ENCODE measurements at regions not wholly inside any gene's neighbourhood (a gene's known extent, or its start where the extent isn't known, plus 50 kb on each side); places are given as distances from the start of the nearest gene placed in this dataset.

- TF ChIP-seq CTCF (IDR thresholded peaks at IDR 0.05; ENCODE audit: unreplicated experiment) = no peak
- Mint-ChIP-seq H3K4me3 (ENCODE audit: low read depth, unreplicated experiment) (no peak overlapping the region), H3K27me3 (ENCODE audit: unreplicated experiment) (no peaks in the 10 kb centered on the region), H3K4me1 (ENCODE audit: low read depth, unreplicated experiment) (no peaks in the 10 kb centered on the region), H3K27ac (ENCODE audit: unreplicated experiment) (no peak overlapping the region), H3K36me3 (ENCODE audit: insufficient read depth, unreplicated experiment) (no peaks in the 10 kb centered on the region), H3K9me3 (ENCODE audit: low read depth, unreplicated experiment) (no peaks in the 10 kb centered on the region)
- intact Hi-C loops (cut with micrococcal nuclease; ENCODE audit: unreplicated experiment) = no loop called here
- BruUV-seq (replicated peaks) = no TSS peak
- no peak for DNase-seq
- CTCF ChIA-PET = no interaction called here
Measured at GRCh38 chr13:94886191-94886590, 173.8 kb upstream of the SOX21 start.

GRCh38 chr13:94880463-94880862 lies 168.1 kb upstream of the SOX21 start:
- Mint-ChIP-seq H3K27me3 (ENCODE audit: unreplicated experiment) (no peaks in the 10 kb centered on the region), H3K4me3 (ENCODE audit: low read depth, unreplicated experiment) (no peak overlapping the region), H3K4me1 (ENCODE audit: low read depth, unreplicated experiment) (no peaks in the 10 kb centered on the region), H3K27ac (ENCODE audit: unreplicated experiment) (no peak overlapping the region), H3K36me3 (ENCODE audit: insufficient read depth, unreplicated experiment) (no peaks in the 10 kb centered on the region), H3K9me3 (ENCODE audit: low read depth, unreplicated experiment) (no peaks in the 10 kb centered on the region)
- CTCF ChIA-PET = no interaction called here
- intact Hi-C loops (cut with micrococcal nuclease; ENCODE audit: unreplicated experiment) = no loop called here
- TF ChIP-seq CTCF (IDR thresholded peaks at IDR 0.05; ENCODE audit: unreplicated experiment) = no peak
- DNase-seq = no peak
- BruUV-seq (replicated peaks) = no TSS peak

DNA sequence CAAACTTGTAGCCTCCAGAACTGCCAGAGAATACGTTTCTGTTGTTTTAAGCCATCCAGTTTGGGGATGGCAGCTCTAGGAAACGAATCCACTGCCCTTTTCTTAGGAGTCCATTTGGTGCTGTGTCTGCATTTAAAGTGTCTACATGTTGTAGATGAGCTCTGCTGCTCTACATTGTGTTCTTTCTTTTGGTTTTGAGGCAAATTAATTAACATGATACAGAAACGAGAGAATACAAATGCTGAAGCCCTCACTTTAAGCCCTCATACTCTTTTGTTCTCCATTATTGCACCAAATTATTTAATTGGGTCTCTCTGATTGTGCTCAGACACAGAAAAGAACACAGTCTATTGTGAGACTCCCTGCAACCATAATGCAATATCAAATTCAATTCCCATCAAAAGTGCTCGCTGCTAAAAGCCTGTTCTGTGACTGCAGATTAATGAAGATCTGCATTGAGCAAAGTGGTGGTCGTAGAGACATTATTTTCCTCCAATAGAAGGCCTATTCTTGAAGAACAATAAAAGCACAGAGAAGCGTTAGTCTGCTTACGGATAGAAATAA lies 166.3 kb upstream of the SOX21 start:
- no peak for TF ChIP-seq CTCF (IDR thresholded peaks at IDR 0.05; ENCODE audit: unreplicated experiment)
- no peak overlapping the region for H3K27ac Mint-ChIP-seq (ENCODE audit: unreplicated experiment)
- no peaks in the 10 kb centered on the region for H3K4me1 Mint-ChIP-seq (ENCODE audit: low read depth, unreplicated experiment)
- H3K27me3 Mint-ChIP-seq (ENCODE audit: unreplicated experiment) = no peaks in the 10 kb centered on the region
- CTCF ChIA-PET = no interaction called here
- H3K4me3 Mint-ChIP-seq (ENCODE audit: low read depth, unreplicated experiment) = no peak overlapping the region
- no peaks in the 10 kb centered on the region for H3K9me3 Mint-ChIP-seq (ENCODE audit: low read depth, unreplicated experiment)
- BruUV-seq (replicated peaks) = no TSS peak
- intact Hi-C loops (cut with micrococcal nuclease; ENCODE audit: unreplicated experiment) = no loop called here
- H3K36me3 Mint-ChIP-seq (ENCODE audit: insufficient read depth, unreplicated experiment) = no peaks in the 10 kb centered on the region
- no peak for DNase-seq

GRCh38 chr13:94864474-94864873 lies 152.1 kb upstream of the SOX21 start:
- peaks cover 8% of the 10 kb centered on the region for H3K4me1 Mint-ChIP-seq (ENCODE audit: low read depth, unreplicated experiment)
- H3K36me3 Mint-ChIP-seq (ENCODE audit: insufficient read depth, unreplicated experiment) = no peaks in the 10 kb centered on the region
- no peak overlapping the region for H3K27ac Mint-ChIP-seq (ENCODE audit: unreplicated experiment)
- CTCF ChIA-PET = no interaction called here
- no peaks in the 10 kb centered on the region for H3K27me3 Mint-ChIP-seq (ENCODE audit: unreplicated experiment)
- intact Hi-C loops (cut with micrococcal nuclease; ENCODE audit: unreplicated experiment) = no loop called here
- BruUV-seq (replicated peaks) = no TSS peak
- H3K4me3 Mint-ChIP-seq (ENCODE audit: low read depth, unreplicated experiment) = no peak overlapping the region
- no peak for TF ChIP-seq CTCF (IDR thresholded peaks at IDR 0.05; ENCODE audit: unreplicated experiment)
- H3K9me3 Mint-ChIP-seq (ENCODE audit: low read depth, unreplicated experiment) = no peaks in the 10 kb centered on the region
- DNase-seq = no peak
